ENCODE measurements at regions not wholly inside any gene's neighbourhood (a gene's known extent, or its start where the extent isn't known, plus 50 kb on each side); places are given as distances from the start of the nearest gene placed in this dataset.

DNA sequence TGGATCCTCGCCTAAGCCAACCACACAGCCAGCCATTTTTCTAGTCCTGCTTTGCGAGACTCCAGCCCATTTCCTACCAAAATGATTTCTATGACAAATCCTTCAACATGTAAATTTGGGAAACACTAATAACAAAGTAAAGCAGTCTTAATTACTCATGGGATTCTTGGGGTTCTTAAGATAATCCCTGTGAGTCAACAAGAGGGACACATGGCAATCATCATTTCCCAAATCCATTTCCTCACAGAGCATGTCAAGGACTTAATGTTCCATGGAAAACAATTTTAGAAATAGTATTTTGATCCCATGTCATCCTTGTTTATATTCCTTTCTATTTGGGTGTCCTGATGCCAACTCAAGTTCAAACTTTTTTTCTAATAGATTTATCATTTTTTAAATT lies 322.7 kb upstream of the NOX3 start:
- TF ChIP-seq, protein P1, sequence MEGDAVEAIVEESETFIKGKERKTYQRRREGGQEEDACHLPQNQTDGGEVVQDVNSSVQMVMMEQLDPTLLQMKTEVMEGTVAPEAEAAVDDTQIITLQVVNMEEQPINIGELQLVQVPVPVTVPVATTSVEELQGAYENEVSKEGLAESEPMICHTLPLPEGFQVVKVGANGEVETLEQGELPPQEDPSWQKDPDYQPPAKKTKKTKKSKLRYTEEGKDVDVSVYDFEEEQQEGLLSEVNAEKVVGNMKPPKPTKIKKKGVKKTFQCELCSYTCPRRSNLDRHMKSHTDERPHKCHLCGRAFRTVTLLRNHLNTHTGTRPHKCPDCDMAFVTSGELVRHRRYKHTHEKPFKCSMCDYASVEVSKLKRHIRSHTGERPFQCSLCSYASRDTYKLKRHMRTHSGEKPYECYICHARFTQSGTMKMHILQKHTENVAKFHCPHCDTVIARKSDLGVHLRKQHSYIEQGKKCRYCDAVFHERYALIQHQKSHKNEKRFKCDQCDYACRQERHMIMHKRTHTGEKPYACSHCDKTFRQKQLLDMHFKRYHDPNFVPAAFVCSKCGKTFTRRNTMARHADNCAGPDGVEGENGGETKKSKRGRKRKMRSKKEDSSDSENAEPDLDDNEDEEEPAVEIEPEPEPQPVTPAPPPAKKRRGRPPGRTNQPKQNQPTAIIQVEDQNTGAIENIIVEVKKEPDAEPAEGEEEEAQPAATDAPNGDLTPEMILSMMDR (IDR thresholded peaks at IDR 0.05): no peak
- TF ChIP-seq POLR2A (IDR thresholded peaks at IDR 0.05): no peak
